SU-DHL-6 (cell line): ENCODE measurements at regions not wholly inside any gene's neighbourhood (a gene's known extent, or its start where the extent isn't known, plus 50 kb on each side); places are given as distances from the start of the nearest gene placed in this dataset.

ENCODE experiments used
- H2AFZ ChIP-seq: fragments of 200-600 bp; sonication (generic); 2 replicates; pipeline ENCODE4 v1.6.1; 2014; ENCODE audit warnings: low read depth, mild to moderate bottlenecking, moderate library complexity, mixed read lengths, antibody characterized with exemption, low read length; ENCODE audit not compliant: severe bottlenecking
- H3F3A ChIP-seq: fragments of 200-600 bp; shearing (Covaris generic); 2 replicates; pipeline ENCODE4 v1.6.0; 2016; ENCODE audit warnings: antibody characterized with exemption, mild to moderate bottlenecking; ENCODE audit not compliant: insufficient read depth
- H3K27ac ChIP-seq: fragments of 200-600 bp; sonication (generic); 2 replicates; pipeline ENCODE4 v1.5.1; 2016; ENCODE audit warnings: low read depth, mild to moderate bottlenecking, low read length, moderate library complexity, mixed read lengths
- H3K27me3 ChIP-seq: fragments of 200-600 bp; sonication (generic), shearing (Covaris generic); 2 replicates; pipeline ENCODE4 v1.6.0; 2014; ENCODE audit warnings: mild to moderate bottlenecking, low read length
- H3K36me3 ChIP-seq: fragments of 200-600 bp; sonication (generic); 2 replicates; pipeline ENCODE4 v1.6.1; 2014; ENCODE audit warnings: mild to moderate bottlenecking, low read length, mixed read lengths
- H3K4me2 ChIP-seq: fragments of 300-600, 200-600 bp; shearing (Covaris generic), sonication (generic); 2 replicates; pipeline ENCODE4 v1.6.0; 2014; ENCODE audit warnings: low read length, low read depth, mild to moderate bottlenecking; ENCODE audit not compliant: poor library complexity, severe bottlenecking
- H3K4me3 ChIP-seq: fragments of 200-600 bp; sonication (generic); 2 replicates; pipeline ENCODE4 v1.5.1; 2014; ENCODE audit warnings: antibody characterized with exemption, low read length, mild to moderate bottlenecking, mixed read lengths; ENCODE audit not compliant: insufficient read depth, poor library complexity, severe bottlenecking
- H3K79me2 ChIP-seq: fragments of 200-600 bp; sonication (generic); 2 replicates; pipeline ENCODE4 v1.6.1; 2014; ENCODE audit warnings: mild to moderate bottlenecking, low read length, moderate library complexity; ENCODE audit not compliant: insufficient read depth
- H3K9ac ChIP-seq: fragments of 200-600 bp; sonication (generic); 2 replicates; pipeline ENCODE4 v1.7.0; 2014; ENCODE audit warnings: mild to moderate bottlenecking, low read length
- H3K9me2 ChIP-seq: fragments of 200-600 bp; sonication (generic); replicated peaks from 2 replicates; pipeline ENCODE4 v1.6.1; 2014; ENCODE audit warnings: low read length; ENCODE audit not compliant: insufficient read depth
- H3K9me3 ChIP-seq: fragments of 200-600 bp; sonication (generic); 2 replicates; pipeline ENCODE4 v1.6.1; 2014; ENCODE audit warnings: low read length, mixed read lengths; ENCODE audit not compliant: insufficient read depth
- H4K20me1 ChIP-seq: fragments of 200-600 bp; sonication (generic); 2 replicates; pipeline ENCODE4 v1.6.1; 2014; ENCODE audit warnings: low read depth, mild to moderate bottlenecking, antibody characterized with exemption, low read length, moderate library complexity, mixed read lengths
- CTCF ChIP-seq: fragments of 200-600 bp; sonication (generic); IDR thresholded peaks from one replicate; pipeline ENCODE4 v1.5.1; 2017; ENCODE audit warnings: antibody characterized with exemption, mild to moderate bottlenecking, low read length, moderate library complexity; ENCODE audit not compliant: insufficient read depth, poor library complexity, severe bottlenecking
- EZH2phosphoT487 ChIP-seq: fragments of 200-600 bp; sonication (generic), shearing (Covaris generic); conservative IDR thresholded peaks from 2 replicates; pipeline ENCODE4 v1.6.1; 2018; ENCODE audit warnings: mild to moderate bottlenecking, antibody characterized with exemption, low read length, moderate library complexity, mixed read lengths

DNA sequence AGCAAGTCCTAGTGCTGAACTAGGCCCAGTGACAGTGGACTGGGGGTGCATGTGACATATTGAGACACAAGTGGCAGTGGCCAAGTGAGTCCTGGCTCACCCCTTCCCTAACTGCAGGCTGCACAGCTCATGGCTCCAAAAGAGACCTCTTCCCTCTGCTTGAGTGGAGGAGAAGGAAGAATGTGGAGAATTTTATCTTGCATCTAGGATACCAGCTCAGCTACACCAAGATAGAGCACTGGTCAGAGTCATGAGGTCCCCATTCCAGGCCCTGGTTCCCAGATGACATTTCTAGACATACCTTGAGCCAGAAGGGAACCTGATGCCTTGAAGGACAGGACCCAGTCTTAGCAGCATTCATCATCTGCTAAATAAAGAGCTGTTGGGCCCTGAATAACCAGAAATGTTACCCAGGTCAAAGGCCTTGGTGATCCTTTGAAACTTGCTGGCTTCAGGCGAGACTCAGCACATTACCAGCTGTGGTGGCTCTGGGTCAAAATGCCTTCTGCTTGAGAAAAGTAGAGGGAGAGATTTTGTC is 114.5 kb downstream of the CDC14C start:
- TF ChIP-seq CTCF = no peak
- TF ChIP-seq EZH2phosphoT487 = no peak
- H3K27me3 ChIP-seq = no peaks in the 10 kb centered on the region
- H3K36me3 ChIP-seq = no peaks in the 10 kb centered on the region

GRCh38 chr7:49060743-49061142 is 136.4 kb downstream of the CDC14C start:
- H3K27ac ChIP-seq = no peak overlapping the region
- H2AFZ ChIP-seq = no peak overlapping the region
- no peaks in the 10 kb centered on the region for H3K27me3 ChIP-seq
- no peak overlapping the region for H3K4me3 ChIP-seq
- H3K9me2 ChIP-seq = no peaks in the 10 kb centered on the region
- no peak overlapping the region for H3K9ac ChIP-seq
- TF ChIP-seq EZH2phosphoT487 = no peak
- TF ChIP-seq CTCF = no peak
- H3K4me2 ChIP-seq = no peak overlapping the region
- H3K36me3 ChIP-seq = no peaks in the 10 kb centered on the region
- H4K20me1 ChIP-seq = no peaks in the 10 kb centered on the region
- no peaks in the 10 kb centered on the region for H3K79me2 ChIP-seq
- H3F3A ChIP-seq = no peaks in the 10 kb centered on the region
- no peaks in the 10 kb centered on the region for H3K9me3 ChIP-seq

More for the DNA sequence above, 114.5 kb downstream of the CDC14C start:
- no peak overlapping the region for H2AFZ ChIP-seq
- no peaks in the 10 kb centered on the region for H3F3A ChIP-seq
- H3K9ac ChIP-seq = no peak overlapping the region
- no peak overlapping the region for H3K27ac ChIP-seq
- H3K9me3 ChIP-seq = no peaks in the 10 kb centered on the region
- no peaks in the 10 kb centered on the region for H4K20me1 ChIP-seq
- no peak overlapping the region for H3K4me2 ChIP-seq
- H3K4me3 ChIP-seq = no peak overlapping the region
- no peaks in the 10 kb centered on the region for H3K9me2 ChIP-seq
- H3K79me2 ChIP-seq = no peaks in the 10 kb centered on the region

GRCh38 chr7:49074538-49074937 is 150.2 kb downstream of the CDC14C start:
- Histone ChIP-seq H3K4me3 (no peak overlapping the region), H3K9ac (no peak overlapping the region), H2AFZ (no peak overlapping the region), H4K20me1 (no peaks in the 10 kb centered on the region), H3K4me2 (no peak overlapping the region), H3K9me3 (no peaks in the 10 kb centered on the region), H3F3A (no peaks in the 10 kb centered on the region), H3K27me3 (no peaks in the 10 kb centered on the region), H3K9me2 (no peaks in the 10 kb centered on the region), H3K36me3 (no peaks in the 10 kb centered on the region), H3K79me2 (no peaks in the 10 kb centered on the region), H3K27ac (no peak overlapping the region)
- TF ChIP-seq CTCF (no peak), EZH2phosphoT487 (no peak)
